NAMALWA (cell line): ENCODE measurements at regions not wholly inside any gene's neighbourhood (a gene's known extent, or its start where the extent isn't known, plus 50 kb on each side); places are given as distances from the start of the nearest gene placed in this dataset.

Experiments
- DNase-seq: peaks from one replicate; pipeline ENCODE4 v3.0.0-alpha.2; 2015; ENCODE audit warnings: low spot score

DNA sequence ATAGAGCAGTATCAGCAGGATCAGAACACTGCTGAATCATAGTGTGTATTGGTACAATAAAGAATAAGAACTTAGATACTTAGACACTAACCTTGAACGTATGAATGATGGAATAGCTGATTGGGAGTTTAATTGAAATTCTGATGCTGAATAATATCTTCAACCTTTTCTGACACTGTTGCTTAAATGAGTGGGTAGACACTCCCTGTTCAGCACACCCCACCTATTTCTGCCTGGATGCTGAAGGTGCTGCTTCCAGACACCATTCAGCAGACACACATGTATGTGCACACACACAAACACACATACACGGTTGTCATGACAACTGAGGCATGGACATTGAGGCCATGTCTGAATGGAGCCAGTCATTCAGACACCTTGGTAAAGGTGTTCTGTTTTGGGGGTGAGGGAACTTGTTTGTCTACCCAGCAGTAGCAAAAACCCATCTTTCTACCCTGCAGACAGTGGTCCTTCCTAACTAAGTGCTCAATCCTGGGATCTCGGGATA, 54.3 kb downstream of the TMEM215 start:
- DNase-seq: no peak

DNA sequence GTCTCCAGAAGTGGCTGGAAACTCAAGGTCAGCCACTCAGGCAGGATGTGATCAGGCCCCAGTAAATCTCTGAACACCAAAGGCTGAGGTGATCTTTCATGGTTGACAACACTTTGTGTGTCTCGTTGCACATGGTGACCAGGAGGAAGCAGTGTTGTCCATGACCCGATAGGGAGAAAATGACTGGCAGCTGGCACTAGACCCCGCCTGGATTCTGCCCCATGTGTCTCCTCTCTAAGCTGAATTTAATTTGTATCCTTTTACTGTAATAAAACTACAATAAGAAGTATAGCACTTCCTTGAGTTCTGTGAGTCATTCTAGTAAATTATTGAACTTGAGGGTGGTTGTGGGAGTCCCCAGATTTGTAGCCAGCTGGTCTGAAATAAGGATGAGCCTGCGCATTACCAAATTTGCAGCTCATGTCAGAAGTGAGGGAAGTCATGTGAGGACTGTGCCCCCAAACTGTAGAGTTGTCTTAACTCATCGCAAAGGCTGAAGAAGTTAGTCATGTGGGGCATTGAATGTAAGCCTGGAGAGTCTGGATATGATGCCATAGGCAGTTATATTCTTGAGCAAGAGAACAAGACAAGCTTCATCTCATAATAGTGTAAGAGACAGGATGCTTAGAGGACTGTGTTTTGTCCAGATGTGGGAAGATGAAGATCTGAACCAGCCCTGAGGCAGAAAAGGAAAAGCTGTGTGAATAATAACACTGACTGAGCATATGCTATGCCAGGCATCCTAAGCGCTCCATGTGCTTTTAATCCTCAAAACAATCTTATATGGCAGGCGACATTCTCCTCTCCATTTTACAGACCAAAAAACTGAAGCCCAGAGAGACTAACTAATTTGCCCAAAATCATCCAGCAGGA, 55.9 kb downstream of the TMEM215 start:
- DNase-seq: no peak

DNA sequence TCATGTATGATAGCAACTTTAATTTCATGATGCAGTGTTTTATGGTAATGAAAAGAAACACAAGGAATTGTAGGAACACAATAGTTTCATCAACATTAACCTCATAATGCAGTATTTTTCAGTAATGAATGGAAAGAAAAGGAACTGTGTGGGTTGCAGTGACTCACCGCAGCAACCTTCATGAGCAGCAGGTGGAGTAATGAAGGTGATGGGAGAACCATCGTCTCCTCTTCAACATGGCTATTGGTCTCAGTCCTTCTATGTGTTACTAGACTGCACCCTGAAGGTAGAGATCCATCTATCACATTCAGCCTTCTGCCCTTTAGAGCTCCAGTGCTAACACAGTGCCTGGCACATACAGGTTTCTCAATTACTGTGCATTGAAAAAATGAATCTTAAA, 58.0 kb downstream of the TMEM215 start:
- DNase-seq: no peak

DNA sequence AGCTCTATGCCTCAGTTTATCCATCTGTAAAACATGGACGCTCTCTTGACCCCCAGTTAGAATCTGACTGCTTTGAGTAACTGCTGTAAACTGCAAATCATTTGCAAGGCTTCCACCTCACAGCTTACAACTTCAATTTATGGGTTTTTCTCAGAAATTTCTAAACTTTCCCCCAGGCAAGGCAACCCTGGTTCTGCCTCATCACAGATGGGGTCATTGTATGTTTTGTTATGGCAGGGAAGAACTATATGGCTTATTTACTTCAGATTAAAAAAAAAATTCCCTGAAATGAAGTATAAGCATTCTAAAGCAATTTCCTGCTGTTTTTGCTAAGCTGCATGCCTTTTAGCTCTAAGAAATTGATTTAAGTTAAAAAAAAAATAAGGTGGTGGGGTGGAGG, 60.0 kb downstream of the TMEM215 start:
- no peak for DNase-seq

- no peak for DNase-seq
These were observed 60.9 kb downstream of the TMEM215 start for GRCh38 chr9:32844259-32844658.

GRCh38 chr9:32854271-32854670, 70.9 kb downstream of the TMEM215 start:
- no peak for DNase-seq

GRCh38 chr9:32855752-32856151, 72.4 kb downstream of the TMEM215 start:
- DNase-seq: no peak

DNA sequence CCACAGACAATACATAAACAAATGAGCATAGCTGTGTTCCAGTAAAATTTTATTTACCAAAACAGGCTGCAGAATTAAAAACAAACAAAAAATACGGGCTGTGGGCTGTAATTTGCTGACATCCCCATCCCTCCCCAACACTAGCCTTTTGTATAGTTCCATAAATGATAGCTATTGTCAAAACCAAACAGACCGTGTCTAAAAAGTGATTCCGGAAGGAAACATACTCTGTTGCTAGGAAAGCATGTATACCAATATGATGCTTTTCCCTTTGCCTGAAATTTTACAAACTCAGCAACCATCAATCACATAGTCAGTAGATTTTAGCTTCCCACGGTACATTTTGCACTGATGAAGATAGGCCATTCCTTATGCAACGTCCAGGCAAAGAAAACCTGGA, 80.0 kb downstream of the TMEM215 start:
- no peak for DNase-seq

GRCh38 chr9:32864971-32865370, 81.6 kb downstream of the TMEM215 start:
- DNase-seq: no peak

DNA sequence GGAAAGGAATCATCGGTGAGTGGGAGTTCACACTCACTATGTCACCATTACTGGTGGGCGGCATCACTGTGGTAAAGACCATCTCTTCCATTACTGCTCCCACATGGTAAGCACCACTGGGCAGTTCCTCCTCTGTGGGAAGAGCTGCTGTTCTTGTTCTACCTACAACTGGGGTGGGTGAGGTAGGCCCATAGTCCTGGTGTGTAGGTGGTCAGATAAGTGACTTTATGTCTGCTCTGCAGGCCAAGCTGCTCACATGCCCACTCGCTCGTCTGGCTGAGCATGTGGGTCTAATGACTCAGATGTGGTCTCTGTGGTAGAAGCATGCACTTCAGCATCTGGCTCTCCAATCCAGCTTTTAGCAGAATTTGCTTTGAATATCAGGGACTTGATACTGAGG, 82.9 kb downstream of the TMEM215 start:
- DNase-seq: no peak

GRCh38 chr9:32867026-32867425, 83.7 kb downstream of the TMEM215 start:
- no peak for DNase-seq

DNA sequence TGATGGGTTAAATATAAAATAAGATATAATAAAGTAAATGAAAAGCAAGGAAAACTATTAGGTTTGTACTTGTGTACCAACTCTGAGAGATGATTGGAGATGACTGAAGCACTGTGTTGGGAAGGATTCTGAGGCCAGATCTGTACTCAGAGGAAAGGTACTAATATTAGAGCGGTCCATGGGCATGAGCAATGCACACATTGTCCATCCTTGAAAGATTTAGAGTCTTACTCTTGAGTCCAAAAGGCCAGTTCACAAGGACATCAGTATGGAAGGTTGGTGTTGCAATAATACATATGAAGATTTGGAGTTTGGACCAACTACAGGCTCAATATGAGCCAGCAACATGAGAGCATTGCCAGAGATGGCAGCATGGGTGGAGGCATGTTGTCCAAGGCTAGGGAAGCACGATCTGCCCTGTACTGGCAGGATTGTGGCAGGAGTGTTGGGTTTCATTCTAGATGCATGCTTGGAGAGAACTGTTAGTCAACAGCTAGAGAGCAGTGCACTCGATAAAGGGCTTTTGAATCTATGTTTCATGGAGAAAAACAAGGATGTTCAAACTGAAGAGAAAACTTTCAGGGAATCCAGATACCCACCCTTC, 84.4 kb downstream of the TMEM215 start:
- DNase-seq: no peak

GRCh38 chr9:32869404-32869803, 86.1 kb downstream of the TMEM215 start:
- no peak for DNase-seq

GRCh38 chr9:32873131-32873530, 89.8 kb downstream of the TMEM215 start:
- no peak for DNase-seq

DNA sequence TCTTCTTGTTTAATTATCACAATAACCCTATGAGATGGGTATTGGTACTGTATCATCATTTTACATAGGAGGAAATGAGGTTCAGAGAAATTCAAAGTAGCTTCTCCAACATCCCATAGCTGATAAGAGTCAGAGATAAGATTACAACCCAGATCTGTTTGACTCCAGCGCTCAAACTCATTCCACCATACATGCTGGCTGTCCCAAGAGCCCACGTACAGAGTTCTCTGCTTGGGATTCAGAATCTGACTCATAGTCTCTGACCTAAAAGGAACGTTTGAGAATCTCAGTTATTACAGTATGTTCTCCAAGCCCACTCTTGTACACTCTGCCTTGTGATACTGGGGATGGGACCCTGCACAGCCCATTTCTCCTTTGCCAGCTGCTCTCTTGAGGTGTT, 90.2 kb downstream of the TMEM215 start:
- DNase-seq: no peak

GRCh38 chr9:32875242-32875641, 91.9 kb downstream of the TMEM215 start:
- no peak for DNase-seq

DNA sequence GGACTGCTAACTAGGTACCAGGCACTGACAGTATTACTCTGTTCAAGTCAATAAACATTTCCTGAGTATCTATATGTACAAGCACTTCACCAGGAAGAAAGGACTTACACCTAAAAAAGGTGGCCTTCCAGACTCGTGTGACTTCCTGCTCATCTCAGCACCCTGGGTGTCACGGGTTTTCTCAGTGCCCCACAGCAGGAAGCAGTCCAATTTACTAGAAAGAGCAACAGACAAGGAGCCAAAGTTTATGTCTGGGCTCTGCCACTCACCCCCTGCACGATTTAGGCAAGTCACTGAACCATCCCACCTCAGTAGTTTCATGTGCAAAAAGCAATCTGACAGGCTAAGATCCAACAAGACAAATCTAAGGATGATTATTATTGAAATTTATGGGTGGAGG, 92.4 kb downstream of the TMEM215 start:
- DNase-seq: no peak

GRCh38 chr9:32877103-32877502, 93.8 kb downstream of the TMEM215 start:
- no peak for DNase-seq

DNA sequence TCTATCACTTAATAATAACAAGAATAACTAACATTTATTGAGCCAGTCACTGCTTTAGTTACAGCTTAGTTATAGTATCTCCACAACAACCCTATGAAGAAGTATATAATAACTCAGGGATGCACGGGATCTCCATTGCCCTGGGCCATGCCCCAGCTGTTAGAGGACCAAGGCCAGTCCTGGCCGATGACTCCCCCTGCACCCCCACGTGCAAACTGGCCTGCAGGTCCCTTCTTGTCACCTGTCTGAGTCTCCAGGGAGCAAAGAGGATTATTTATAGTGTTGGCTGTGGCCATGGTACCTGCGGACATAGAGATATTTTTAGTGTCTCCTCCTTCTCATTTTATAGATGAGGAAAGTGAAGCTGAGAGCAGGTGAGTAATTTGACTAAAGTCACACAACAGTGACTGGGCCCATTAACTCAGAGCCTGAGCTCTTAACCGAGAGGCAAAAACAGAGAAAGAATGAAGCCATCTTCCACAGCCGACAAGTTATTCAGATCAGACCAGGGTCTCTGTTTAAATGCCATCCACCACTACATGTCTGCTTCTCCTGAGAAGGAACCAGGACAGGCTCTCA, 94.4 kb downstream of the TMEM215 start:
- DNase-seq: no peak

DNA sequence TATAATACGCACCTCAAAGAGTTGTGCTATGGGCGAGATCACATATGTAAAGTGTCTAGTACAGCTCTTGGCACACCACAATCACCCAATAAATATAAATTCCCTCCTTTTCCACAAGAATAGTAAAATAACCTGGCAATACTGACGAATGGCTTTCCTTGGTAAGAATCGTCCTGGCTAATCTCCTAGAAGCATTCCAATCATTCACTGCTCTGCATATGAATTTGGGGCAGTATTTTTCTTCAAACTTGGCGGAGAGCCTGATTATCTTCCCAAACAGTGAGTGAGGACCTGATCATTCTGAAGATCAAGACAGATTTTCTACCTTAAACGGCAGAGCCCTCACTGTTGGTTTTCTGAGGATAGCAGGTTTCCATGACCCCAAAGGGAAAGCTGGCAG, 96.0 kb downstream of the TMEM215 start:
- no peak for DNase-seq

GRCh38 chr9:32881948-32882347, 98.6 kb downstream of the TMEM215 start:
- DNase-seq: no peak

- no peak for DNase-seq
These were observed 99.4 kb downstream of the TMEM215 start for GRCh38 chr9:32882705-32883104.

DNA sequence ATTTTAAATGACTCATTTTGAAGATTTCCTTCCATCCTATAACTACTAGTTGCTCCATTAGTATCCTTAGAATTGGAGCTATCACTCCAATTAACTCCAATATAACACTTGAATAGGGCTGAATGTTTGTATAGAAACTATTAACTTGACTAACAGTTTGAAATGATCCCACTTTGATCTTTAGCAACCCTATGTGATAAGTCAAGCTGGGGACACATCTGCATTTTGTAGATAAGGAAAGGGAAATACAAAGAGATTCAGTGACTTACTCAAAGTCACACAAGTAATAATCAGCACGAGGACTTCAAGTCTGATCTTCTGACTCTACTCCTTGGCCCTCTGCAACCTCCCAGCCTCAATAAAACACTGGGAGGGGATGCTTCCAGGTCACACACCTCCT, 101.1 kb downstream of the TMEM215 start:
- no peak for DNase-seq
